H1 (cell line): ENCODE measurements at regions not wholly inside any gene's neighbourhood (a gene's known extent, or its start where the extent isn't known, plus 50 kb on each side); places are given as distances from the start of the nearest gene placed in this dataset.

Source experiments
- CTCF ChIA-PET: fragments of 300-600 bp; sonication (Branson Sonifier 250); formaldehyde crosslinking; loops from one replicate; lab custom pipeline; 2021; ENCODE audit not compliant: partially characterized antibody; lab: Charles Lee
- POLR2A ChIA-PET: fragments of 300-600 bp; sonication (Branson Sonifier 250); formaldehyde crosslinking; loops from one replicate; lab custom pipeline; 2021; ENCODE audit warnings: inconsistent platforms; ENCODE audit not compliant: partially characterized antibody; lab: Charles Lee
- DNase-seq, 2 experiments: peaks; one replicate each; pipeline versions ENCODE4 v3.0.0 to v3.0.0-alpha.2; 2010 to 2022; ENCODE audit warnings: low spot score in 2 of 2, low read depth in 1 of 2, mixed read lengths in 1 of 2
- FAIRE-seq: peaks from 2 replicates; lab custom pipeline; 2011; peaks lifted over from hg19 to GRCh38; lab: Jason Lieb, UNC
- H2AFZ ChIP-seq: 2 replicates; pipeline ENCODE4 v1.8.1; 2012; ENCODE audit warnings: low read length, inconsistent platforms
- H2AK5ac ChIP-seq: 2 replicates; pipeline ENCODE4 v1.6.1; 2013; ENCODE audit warnings: low read depth, low read length
- H2BK120ac ChIP-seq: replicated peaks from 2 replicates; pipeline ENCODE3; 2013; ENCODE audit warnings: low read depth, low read length, inconsistent platforms
- H2BK12ac ChIP-seq: 2 replicates; pipeline ENCODE4 v1.6.1; 2013; ENCODE audit warnings: low read depth, low read length
- H2BK15ac ChIP-seq: 2 replicates; pipeline ENCODE4 v1.6.1; 2013; ENCODE audit warnings: low read length
- H2BK20ac ChIP-seq: 2 replicates; pipeline ENCODE4 v1.6.1; 2013; ENCODE audit warnings: low read length
- H2BK5ac ChIP-seq: 2 replicates; pipeline ENCODE4 v1.6.1; 2013; ENCODE audit warnings: low read depth, low read length
- H3K14ac ChIP-seq: 2 replicates; pipeline ENCODE4 v1.6.1; 2013; ENCODE audit warnings: inconsistent platforms; ENCODE audit not compliant: insufficient read length
- H3K18ac ChIP-seq: 2 replicates; pipeline ENCODE4 v1.6.1; 2013; ENCODE audit warnings: low read length; ENCODE audit errors: extremely low read depth
- H3K23ac ChIP-seq: 2 replicates; pipeline ENCODE4 v1.6.1; 2013; ENCODE audit warnings: inconsistent platforms; ENCODE audit not compliant: insufficient read length
- H3K23me2 ChIP-seq: 2 replicates; pipeline ENCODE4 v1.6.1; 2013; ENCODE audit warnings: low read depth, low read length
- H3K27ac ChIP-seq: 2 replicates; pipeline ENCODE4 v1.6.1; 2011; ENCODE audit warnings: low read depth, low read length, inconsistent platforms
- H3K27me3 ChIP-seq, 4 experiments: replicated peaks in 1 of 4; 1 replicate in 1 of 4; 2 replicates in 3 of 4; pipeline versions ENCODE4 v1.6.1 to v1.8.1; 2011 to 2013; ENCODE audit warnings: low read length in 3 of 4, mild to moderate bottlenecking in 3 of 4, inconsistent platforms in 2 of 4, mixed read lengths in 2 of 4, moderate library complexity in 1 of 4; ENCODE audit not compliant: control insufficient read depth in 3 of 4, insufficient read depth in 3 of 4; ENCODE audit errors: extremely low read depth in 1 of 4
- H3K36me3 ChIP-seq, 4 experiments: 2 replicates each; pipeline versions ENCODE4 v1.6.1 to v1.8.1; 2011 to 2013; ENCODE audit warnings: mild to moderate bottlenecking in 4 of 4, low read length in 3 of 4, moderate library complexity in 2 of 4, control low read depth in 1 of 4, inconsistent platforms in 1 of 4; ENCODE audit not compliant: insufficient read depth in 4 of 4, control insufficient read depth in 2 of 4
- H3K4ac ChIP-seq: replicated peaks from 2 replicates; pipeline ENCODE3; 2013; ENCODE audit warnings: low read length, low read depth, mixed read lengths, inconsistent platforms; ENCODE audit not compliant: insufficient read length
- H3K4me1 ChIP-seq, 4 experiments: replicated peaks in 1 of 4; 1 replicate in 1 of 4; 2 replicates in 3 of 4; pipeline versions ENCODE4 v1.6.1 to v1.8.1; 2011 to 2013; ENCODE audit warnings: low read length in 3 of 4, inconsistent platforms in 2 of 4, mixed read lengths in 1 of 4; ENCODE audit not compliant: insufficient read depth in 4 of 4, control insufficient read depth in 3 of 4
- H3K4me2 ChIP-seq, 2 experiments: 2 replicates each; pipeline versions ENCODE4 v1.6.1 to v1.8.1; 2011 to 2013; ENCODE audit warnings: low read depth in 2 of 2, low read length in 2 of 2, control low read depth in 1 of 2, inconsistent platforms in 1 of 2, mild to moderate bottlenecking in 1 of 2; ENCODE audit not compliant: insufficient read depth in 1 of 2
- H3K4me3 ChIP-seq, 4 experiments: fragments of 200-600, 300-600 bp in 1 of 4; sonication (generic), shearing (Covaris generic), sonication (Bioruptor Twin) in 1 of 4; 2 replicates each; pipeline versions ENCODE4 v1.5.1 to v1.8.1; 2011 to 2016; ENCODE audit warnings: low read length in 4 of 4, low read depth in 3 of 4, control low read depth in 2 of 4, inconsistent platforms in 2 of 4, mild to moderate bottlenecking in 2 of 4, mixed read lengths in 1 of 4, moderate library complexity in 1 of 4; ENCODE audit not compliant: insufficient read depth in 2 of 4; ENCODE audit errors: extremely low read depth in 1 of 4
- H3K56ac ChIP-seq: replicated peaks from 2 replicates; pipeline ENCODE3; 2013; ENCODE audit warnings: low read depth, mild to moderate bottlenecking, mixed read lengths, low read length, inconsistent platforms; ENCODE audit not compliant: insufficient read length
- H3K79me1 ChIP-seq: 2 replicates; pipeline ENCODE4 v1.6.1; 2013; ENCODE audit warnings: low read depth, low read length, control low read depth
- H3K79me2 ChIP-seq, 2 experiments: 2 replicates each; pipeline versions ENCODE4 v1.6.1 to v1.8.1; 2012 to 2013; ENCODE audit warnings: low read length in 2 of 2, mild to moderate bottlenecking in 2 of 2, inconsistent platforms in 1 of 2; ENCODE audit not compliant: insufficient read depth in 2 of 2, control insufficient read depth in 1 of 2
- H3K9ac ChIP-seq, 4 experiments: replicated peaks in 1 of 4; 1 replicate in 1 of 4; 2 replicates in 3 of 4; pipeline versions ENCODE4 v1.6.1 to v1.8.1; 2011 to 2013; ENCODE audit warnings: low read depth in 3 of 4, low read length in 3 of 4, control low read depth in 2 of 4, mild to moderate bottlenecking in 2 of 4, moderate library complexity in 2 of 4, inconsistent platforms in 1 of 4; ENCODE audit errors: extremely low read depth in 1 of 4
- H3K9me3 ChIP-seq, 2 experiments: 2 replicates each; pipeline versions ENCODE4 v1.6.1 to v1.8.1; 2012 to 2013; ENCODE audit warnings: mild to moderate bottlenecking in 2 of 2, moderate library complexity in 2 of 2, control low read depth in 1 of 2, inconsistent platforms in 1 of 2, low read depth in 1 of 2, low read length in 1 of 2, mixed read lengths in 1 of 2; ENCODE audit not compliant: insufficient read depth in 2 of 2
- H4K20me1 ChIP-seq, 2 experiments: replicated peaks in 1 of 2; 2 replicates each; pipeline versions ENCODE3 to v1.8.1; 2011 to 2013; ENCODE audit warnings: inconsistent platforms in 2 of 2, low read length in 2 of 2, mild to moderate bottlenecking in 1 of 2; ENCODE audit not compliant: insufficient read depth in 2 of 2, control insufficient read depth in 1 of 2
- H4K5ac ChIP-seq: 2 replicates; pipeline ENCODE4 v1.6.1; 2013; ENCODE audit warnings: low read length, low read depth, mixed read lengths, inconsistent platforms; ENCODE audit not compliant: insufficient read length
- H4K8ac ChIP-seq: 2 replicates; pipeline ENCODE4 v1.8.0; 2013; ENCODE audit warnings: mild to moderate bottlenecking, moderate library complexity, low read length, inconsistent platforms; ENCODE audit not compliant: insufficient read depth; ENCODE audit errors: extremely low read depth
- H4K91ac ChIP-seq: replicated peaks from 2 replicates; pipeline ENCODE3; 2013; ENCODE audit warnings: low read length, mixed read lengths, inconsistent platforms; ENCODE audit not compliant: insufficient read length
- EZH2 ChIP-seq: fragments of 200-600 bp; sonication (generic); IDR thresholded peaks from 2 replicates; pipeline ENCODE4 v1.7.1; 2012; ENCODE audit warnings: low read depth, mild to moderate bottlenecking, moderate library complexity, low read length, inconsistent platforms; ENCODE audit not compliant: severe bottlenecking
- HDAC2 ChIP-seq, 2 experiments: fragments of 300-600 bp in 1 of 2; sonication (generic) in 1 of 2; IDR thresholded peaks; 2 replicates each; pipeline ENCODE4 v1.6.1; 2011 to 2012; ENCODE audit warnings: low read depth in 2 of 2, low read length in 2 of 2, mild to moderate bottlenecking in 2 of 2, moderate library complexity in 2 of 2, borderline replicate concordance in 1 of 2, inconsistent platforms in 1 of 2
- POLR2AphosphoS5 ChIP-seq: IDR thresholded peaks from 2 replicates; pipeline ENCODE4 v1.6.1; 2011; ENCODE audit warnings: low read depth, low read length
- POU5F1 ChIP-seq: IDR thresholded peaks from 2 replicates; pipeline ENCODE4 v1.6.1; 2011; ENCODE audit warnings: low read depth, mild to moderate bottlenecking, low read length, moderate library complexity
- WGBS, 2 experiments: shearing (Covaris generic) in 1 of 2; methylation state at CpG; one replicate each; pipeline versions ENCODE4 v1.1.6 to v1.1.7; 2013 to 2015; ENCODE audit warnings: low lambda C conversion rate in 2 of 2, mixed read lengths in 2 of 2, inconsistent platforms in 1 of 2, low coverage in 1 of 2, missing lambda C conversion rate in 1 of 2; ENCODE audit not compliant: insufficient replicate concordance in 2 of 2, insufficient coverage in 1 of 2, insufficient read length in 1 of 2; ENCODE audit errors: extremely low coverage in 1 of 2, missing lambda C conversion rate in 1 of 2; 5-methylcytosine and 5-hydroxymethylcytosine counted together

- H3K4me2 ChIP-seq: no peak overlapping the region
- H3K9me3 ChIP-seq: no peaks in the 10 kb centered on the region
- no peak overlapping the region for H2BK15ac ChIP-seq
- no peak overlapping the region for H3K4me3 ChIP-seq
- H3K4ac ChIP-seq: no peak overlapping the region
- no peak for FAIRE-seq
- H3K36me3 ChIP-seq: no peaks in the 10 kb centered on the region
- H3K23me2 ChIP-seq: no peaks in the 10 kb centered on the region
- H4K20me1 ChIP-seq: no peaks in the 10 kb centered on the region
- no peak overlapping the region for H3K56ac ChIP-seq
- H3K27ac ChIP-seq: no peak overlapping the region
- POLR2A ChIA-PET: no interaction called here
- H2AFZ ChIP-seq: no peak overlapping the region
- H3K79me1 ChIP-seq: no peaks in the 10 kb centered on the region
- DNase-seq: no peak
- no peak overlapping the region for H4K5ac ChIP-seq
- H2BK12ac ChIP-seq: no peak overlapping the region
- H3K9ac ChIP-seq: no peak overlapping the region
- H2BK20ac ChIP-seq: no peak overlapping the region
- H4K91ac ChIP-seq: no peak overlapping the region
- peaks cover 2 to 8% (median 6%) of the 10 kb centered on the region in 4 experiments; a peak in 5 of 7 replicates for H3K4me1 ChIP-seq
- no peaks in the 10 kb centered on the region for H3K27me3 ChIP-seq
- WGBS, 2 experiments: 94% methylated on average over 1 of the region's 1 CpG; no CpG with 5 or more reads in 1 of the 2 experiments
- H4K8ac ChIP-seq: no peak overlapping the region
- no peak overlapping the region for H3K18ac ChIP-seq
- no peak overlapping the region for H3K23ac ChIP-seq
- H3K14ac ChIP-seq: no peak overlapping the region
- H2AK5ac ChIP-seq: no peak overlapping the region
- H2BK120ac ChIP-seq: no peak overlapping the region
- no peak for TF ChIP-seq HDAC2 (IDR thresholded peaks at IDR 0.05; ENCODE audit: borderline replicate concordance in 1 of 2, low read depth in 2 of 2, low read length in 2 of 2)
- TF ChIP-seq POLR2AphosphoS5: no peak
- TF ChIP-seq POU5F1: no peak
- no peak for TF ChIP-seq EZH2
- H3K79me2 ChIP-seq: no peaks in the 10 kb centered on the region
- CTCF ChIA-PET: interaction anchor here (0.6 kb wide), 1 partner anchor 985 kb away, joined by 3 read pairs; no protein-coding TSS in a partner anchor
- H2BK5ac ChIP-seq: no peak overlapping the region
These were observed 220.2 kb downstream of the HNMT start for GRCh38 chr2:138184428-138184827.
